Smooth muscle cell of the brain vasculature (primary cell): ENCODE measurements at regions not wholly inside any gene's neighbourhood (a gene's known extent, or its start where the extent isn't known, plus 50 kb on each side); places are given as distances from the start of the nearest gene placed in this dataset.
A peak's percentile ranks its signal among the peaks of the same experiment; 100 is the strongest.
"Not testable (repeated sequence)": the region's sequence is repeated elsewhere in the genome, so short reads cannot be mapped to it uniquely, and the experiment has no call there.

ENCODE experiments used
- DNase-seq: peaks from one replicate; pipeline ENCODE4 v3.0.0-alpha.2; 2012; ENCODE audit warnings: low read depth, low spot score

GRCh38 chr6:47180633-47181032, 129.1 kb downstream of the TNFRSF21 start:
- no peak for DNase-seq

- no peak for DNase-seq
These were observed 130.4 kb downstream of the TNFRSF21 start for GRCh38 chr6:47179286-47179685.

DNA sequence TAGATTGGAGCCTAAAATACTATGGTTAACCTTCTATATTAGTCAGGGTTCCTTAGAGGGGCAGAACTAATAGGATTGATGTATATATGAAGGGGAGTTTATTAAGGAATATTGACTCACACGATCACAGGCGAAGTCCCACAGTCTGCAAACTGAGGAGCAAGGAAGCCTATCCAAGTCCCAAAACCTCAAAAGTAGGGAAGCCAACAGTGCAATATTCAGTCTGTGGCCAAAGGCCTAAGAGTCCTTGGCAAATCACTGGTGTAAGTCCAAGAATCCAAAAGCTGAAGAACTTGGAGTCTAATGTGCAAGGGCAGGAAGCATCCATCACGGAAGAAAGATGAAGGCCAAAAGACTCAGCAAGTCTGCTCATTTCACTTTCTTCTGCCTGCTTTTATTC, 133.5 kb upstream of the ADGRF1 start:
- DNase-seq = no peak

DNA sequence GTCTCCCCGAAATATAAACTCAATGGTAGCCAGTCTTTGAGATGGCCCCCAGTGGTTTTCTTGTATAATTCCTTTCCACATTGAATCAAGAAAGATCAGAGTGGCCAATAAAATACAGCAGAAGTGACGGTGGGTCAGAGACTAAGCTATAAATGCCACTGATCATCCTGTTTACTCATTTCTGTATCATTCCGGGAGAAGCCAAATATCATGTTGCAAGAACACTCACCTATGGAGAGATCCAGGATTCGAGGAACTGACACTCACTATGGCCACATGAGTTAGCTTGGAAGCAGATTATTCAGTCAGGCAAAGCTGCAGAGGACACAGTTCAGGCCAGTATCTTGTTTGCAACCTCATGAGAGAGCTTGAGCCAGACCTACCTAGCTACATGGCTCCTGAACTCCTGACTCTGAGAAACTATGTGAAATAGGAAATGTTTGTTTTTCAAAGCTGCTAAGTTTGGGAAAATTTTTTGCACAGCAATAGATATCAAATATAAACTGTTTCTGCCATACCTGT, 132.4 kb upstream of the ADGRF1 start:
- no peak for DNase-seq

- DNase-seq = not testable (repeated sequence)
These were observed 131.9 kb upstream of the ADGRF1 start for GRCh38 chr6:47174063-47174462.

DNA sequence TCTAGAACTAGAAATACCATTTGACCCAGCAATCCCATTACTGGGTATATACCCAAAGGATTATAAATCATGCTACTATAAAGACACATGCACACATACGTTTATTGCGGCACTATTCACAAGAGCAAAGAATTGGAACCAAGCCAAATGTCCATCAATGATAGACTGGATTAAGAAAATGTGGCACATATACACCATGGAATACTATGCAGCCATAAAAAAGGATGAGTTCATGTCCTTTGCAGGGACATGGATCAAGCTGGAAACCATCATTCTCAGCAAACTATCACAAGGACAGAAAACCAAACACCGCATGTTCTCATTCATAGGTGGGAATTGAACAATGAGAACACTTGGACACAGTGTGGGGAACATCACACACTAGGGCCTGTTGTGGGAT, 131.0 kb upstream of the ADGRF1 start:
- DNase-seq = not testable (repeated sequence)

- no peak for DNase-seq
These were observed 128.4 kb upstream of the ADGRF1 start for GRCh38 chr6:47170617-47170947.

GRCh38 chr6:47169785-47170616, 127.9 kb upstream of the ADGRF1 start:
- DNase-seq = no peak

GRCh38 chr6:47168180-47168579, 126.0 kb upstream of the ADGRF1 start:
- peak; percentile 72 for DNase-seq

DNA sequence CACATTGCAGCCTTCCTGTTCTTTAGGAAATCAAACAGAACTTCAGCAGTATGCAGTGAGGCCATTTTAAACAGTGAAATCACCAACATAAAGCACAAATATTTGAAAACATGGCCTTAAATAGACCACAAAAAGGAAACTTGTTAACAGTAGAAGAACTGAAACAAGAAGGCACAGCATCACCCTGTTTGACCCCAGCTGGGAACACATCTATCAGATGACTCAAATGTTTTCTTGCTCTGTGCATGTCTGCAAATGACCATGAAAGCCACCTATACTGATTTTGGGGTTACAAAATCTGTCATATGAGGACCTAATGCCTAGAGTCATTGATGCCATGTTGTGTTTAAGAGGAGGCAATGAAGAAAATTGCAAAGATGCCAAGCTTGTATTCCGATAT, 123.8 kb upstream of the ADGRF1 start:
- no peak for DNase-seq

- DNase-seq = no peak
These were observed 122.7 kb upstream of the ADGRF1 start for GRCh38 chr6:47164877-47165276.

DNA sequence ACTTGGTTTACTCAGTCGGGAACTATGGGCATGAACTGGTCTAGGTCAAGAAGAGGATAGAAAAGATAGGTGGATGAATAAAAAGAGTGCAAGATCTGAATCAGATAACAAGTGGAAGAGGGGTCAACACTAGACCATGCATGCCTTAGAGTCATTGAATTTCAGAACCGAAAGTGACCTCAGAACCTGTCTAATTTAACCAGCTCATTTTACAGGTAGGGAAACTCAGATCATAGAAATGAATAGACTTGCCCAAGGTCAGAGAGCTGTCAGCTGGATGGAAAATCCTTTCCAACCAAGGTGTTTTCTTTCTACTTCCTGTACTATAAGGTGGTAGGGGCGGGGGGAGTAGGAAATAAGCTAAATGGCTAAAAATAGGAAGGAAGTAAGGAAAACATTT, 121.4 kb upstream of the ADGRF1 start:
- DNase-seq = no peak

DNA sequence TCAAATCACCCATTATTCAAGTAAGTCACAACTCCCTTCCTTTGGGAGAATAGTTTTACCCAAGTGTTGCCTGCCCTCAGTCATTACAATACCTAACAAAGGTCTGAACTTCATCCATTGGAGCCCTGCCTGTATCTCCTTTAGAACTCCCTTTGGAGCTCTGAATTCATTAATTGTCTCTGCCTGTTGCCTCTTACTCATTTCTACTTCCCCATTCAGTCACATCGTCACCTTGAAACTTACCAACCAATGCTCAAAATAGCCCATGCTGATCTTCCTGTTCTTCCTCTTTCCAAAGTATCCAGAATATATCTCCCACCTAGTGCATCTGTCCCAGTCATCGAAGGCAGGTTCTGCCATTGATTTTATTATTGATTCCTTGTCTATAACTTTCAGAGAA, 120.7 kb upstream of the ADGRF1 start:
- no peak for DNase-seq

- no peak for DNase-seq
These were observed 120.1 kb upstream of the ADGRF1 start for GRCh38 chr6:47162231-47162630.

DNA sequence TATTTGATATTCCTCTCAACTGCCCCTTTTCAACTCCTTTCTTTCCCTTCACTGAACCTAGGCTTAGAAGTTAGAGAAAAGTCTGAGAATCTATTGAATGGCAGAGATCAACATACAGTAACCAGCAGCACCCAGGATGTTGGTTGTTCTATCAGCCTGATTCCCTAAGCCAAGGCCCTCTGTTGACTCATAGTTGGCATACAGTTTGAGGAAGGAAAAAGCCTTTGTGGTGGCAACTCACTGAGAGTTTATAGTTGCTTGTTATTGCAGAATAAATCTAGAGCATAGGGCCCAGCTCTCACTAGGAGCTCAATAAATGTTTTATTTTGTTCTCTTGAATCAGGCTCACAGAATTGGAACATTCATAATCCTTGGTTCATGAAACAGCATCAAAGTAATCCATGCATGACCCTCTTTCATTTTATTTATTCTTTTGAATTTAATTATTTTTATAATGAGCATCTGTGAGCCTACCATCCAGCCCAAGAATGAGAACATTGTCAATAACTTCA, 119.1 kb upstream of the ADGRF1 start:
- DNase-seq = no peak

DNA sequence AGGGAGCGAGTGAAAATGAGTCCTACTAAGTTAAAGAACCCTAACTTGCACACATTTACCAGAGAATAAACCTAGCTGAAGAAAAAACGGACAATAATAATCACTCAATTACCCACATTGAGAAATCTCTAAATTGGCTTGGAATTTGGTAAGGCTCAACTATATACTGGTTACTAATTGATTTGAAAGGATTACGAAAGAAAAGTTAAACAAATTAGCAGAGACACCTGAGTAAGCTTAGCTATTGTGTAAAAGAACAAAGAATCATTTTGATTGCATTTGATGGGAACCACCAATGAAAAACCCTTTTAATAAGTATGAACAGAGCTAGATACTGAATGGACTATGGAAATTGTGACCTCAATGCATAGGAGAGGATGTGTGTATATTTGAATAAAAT, 118.6 kb upstream of the ADGRF1 start:
- no peak for DNase-seq

GRCh38 chr6:47159763-47160162, 117.6 kb upstream of the ADGRF1 start:
- no peak for DNase-seq

- no peak for DNase-seq
These were observed 115.6 kb upstream of the ADGRF1 start for GRCh38 chr6:47157653-47158219.

GRCh38 chr6:47157063-47157462, 114.9 kb upstream of the ADGRF1 start:
- DNase-seq = no peak

- no peak for DNase-seq
These were observed 114.1 kb upstream of the ADGRF1 start for GRCh38 chr6:47156196-47156595.

DNA sequence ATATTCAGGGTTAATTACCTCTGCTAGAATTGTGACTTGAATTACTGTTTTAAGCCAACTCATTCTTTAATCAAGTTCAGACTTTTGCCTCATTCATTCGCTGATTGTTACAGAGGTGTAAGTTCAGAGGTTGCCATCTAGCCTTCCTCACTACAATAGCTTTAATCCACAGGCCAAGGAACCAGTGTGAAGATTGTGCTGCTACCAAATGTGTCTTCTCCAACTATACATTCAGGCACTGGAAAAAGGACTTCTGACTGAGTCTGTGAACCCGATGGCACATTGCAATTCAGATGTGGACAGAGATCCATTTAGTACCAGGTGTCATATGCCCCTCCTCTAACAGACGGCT, 111.2 kb upstream of the ADGRF1 start:
- DNase-seq = no peak

DNA sequence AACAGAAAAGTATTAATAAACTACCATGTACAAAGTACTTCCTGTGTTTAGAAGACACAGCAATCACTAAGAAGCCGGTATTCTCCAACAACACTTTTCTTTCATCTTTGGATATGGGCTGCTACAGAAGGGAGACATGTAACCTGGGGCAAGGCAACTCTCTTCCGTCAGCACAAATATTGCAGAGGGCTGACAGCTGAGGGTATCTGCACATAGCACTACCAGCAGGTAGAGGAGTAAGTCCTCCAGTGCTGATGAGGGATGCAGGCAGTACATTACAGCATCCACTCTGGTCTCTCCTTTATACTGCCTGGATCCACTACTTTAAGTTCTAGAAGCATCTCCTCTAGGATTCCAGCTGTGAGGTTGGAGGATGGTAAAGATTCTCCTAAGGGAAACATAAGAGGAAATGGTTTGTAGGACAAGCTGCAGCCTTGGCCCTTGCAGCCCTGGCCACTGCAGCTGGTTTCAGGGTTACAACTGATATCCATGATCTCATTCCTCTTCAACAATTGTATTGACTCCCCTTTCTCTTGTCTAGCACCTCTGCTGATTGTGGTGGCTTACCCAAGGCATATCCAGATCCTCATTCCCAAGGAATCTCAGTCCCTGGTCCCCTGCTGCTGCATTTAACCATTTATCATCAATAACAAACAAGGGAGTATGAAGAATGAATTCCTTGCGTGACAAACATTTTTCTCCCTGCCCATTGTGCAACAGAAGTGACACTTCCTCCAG, 110.7 kb upstream of the ADGRF1 start:
- DNase-seq = no peak
